ENCODE measurements at regions not wholly inside any gene's neighbourhood (a gene's known extent, or its start where the extent isn't known, plus 50 kb on each side); places are given as distances from the start of the nearest gene placed in this dataset.
A peak's percentile ranks its signal among the peaks of the same experiment; 100 is the strongest.

DNA sequence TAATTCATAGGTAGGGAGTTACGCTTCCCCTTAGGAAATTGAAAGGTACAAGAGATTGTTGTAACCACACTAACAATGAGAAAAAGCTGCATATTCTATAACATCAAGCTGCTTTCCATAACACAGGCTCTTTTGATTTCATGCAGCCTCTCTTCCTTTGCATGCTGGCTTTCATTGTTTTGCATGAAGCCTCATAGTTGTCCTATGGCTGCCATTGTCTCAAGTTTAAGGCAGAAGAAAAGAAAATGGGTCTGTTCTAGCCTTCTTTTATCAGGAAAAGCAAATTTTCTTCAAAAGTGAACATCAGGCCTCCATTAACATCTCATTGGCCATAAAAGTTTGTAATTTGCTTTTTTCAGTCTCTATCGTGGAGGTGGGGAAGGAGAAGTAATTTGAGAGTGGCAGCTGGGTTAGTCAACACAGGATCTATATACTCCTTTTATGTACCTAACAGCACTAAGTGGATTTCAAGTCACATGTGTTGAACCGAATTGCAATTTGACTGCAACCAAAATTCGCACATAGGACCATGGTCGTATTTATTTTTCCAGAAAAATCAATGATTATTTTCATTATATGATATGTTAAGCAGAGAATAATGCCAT is 248.5 kb upstream of the RND3 start:
- Histone ChIP-seq H3K36me3 (ENCODE audit: control insufficient read depth, insufficient read depth, low read length) (no peaks in the 10 kb centered on the region), H3K4me1 (ENCODE audit: control insufficient read depth, insufficient read depth, low read length) (no peaks in the 10 kb centered on the region), H3K4me3 (ENCODE audit: low read length) (no peak overlapping the region), H3K27me3 (ENCODE audit: control insufficient read depth, insufficient read depth, low read length) (no peaks in the 10 kb centered on the region), H3K9me3 (replicated peaks; ENCODE audit: control insufficient read depth, low read depth, low read length) (no peaks in the 10 kb centered on the region), H3K27ac (ENCODE audit: low read length) (peak overlapping the region; percentile 6)
- WGBS (ENCODE audit: insufficient coverage), result no CpG with 5 or more reads among the region's 5 CpGs
- no peak for DNase-seq

DNA sequence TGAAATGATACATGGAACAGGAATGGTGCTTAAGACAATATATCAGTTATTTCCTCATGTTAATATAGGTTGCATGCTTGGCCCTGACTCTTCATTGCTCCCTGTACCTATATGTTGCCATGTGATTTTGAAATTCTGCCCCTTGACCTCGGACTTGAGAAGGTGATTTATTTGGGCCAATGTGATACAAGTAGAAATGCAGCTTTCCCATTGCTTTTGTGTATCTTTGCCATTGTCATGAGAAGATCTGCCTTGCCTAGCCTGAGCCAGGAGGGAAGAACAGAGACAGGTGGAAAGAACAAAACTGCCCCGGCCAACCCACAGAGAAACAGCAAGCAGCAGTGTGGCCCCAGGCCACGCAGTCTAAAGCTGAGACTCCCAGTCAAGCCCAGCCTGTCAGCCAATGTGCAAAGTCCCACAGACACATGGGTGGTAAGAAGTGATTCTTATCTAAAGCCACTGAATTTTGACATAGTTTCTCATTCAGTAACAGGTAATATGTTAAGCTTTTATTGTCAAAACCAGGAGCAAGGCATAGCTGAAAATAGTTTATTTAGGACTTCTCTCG is 245.7 kb upstream of the RND3 start:
- Histone ChIP-seq H3K27ac (ENCODE audit: low read length) (no peak overlapping the region), H3K36me3 (ENCODE audit: control insufficient read depth, insufficient read depth, low read length) (no peaks in the 10 kb centered on the region), H3K4me1 (ENCODE audit: control insufficient read depth, insufficient read depth, low read length) (no peaks in the 10 kb centered on the region), H3K4me3 (ENCODE audit: low read length) (no peak overlapping the region), H3K27me3 (ENCODE audit: control insufficient read depth, insufficient read depth, low read length) (no peaks in the 10 kb centered on the region), H3K9me3 (replicated peaks; ENCODE audit: control insufficient read depth, low read depth, low read length) (no peaks in the 10 kb centered on the region)
- no peak for DNase-seq
- WGBS (ENCODE audit: insufficient coverage), result 84% methylated on average over 2 of the region's 4 CpGs

DNA sequence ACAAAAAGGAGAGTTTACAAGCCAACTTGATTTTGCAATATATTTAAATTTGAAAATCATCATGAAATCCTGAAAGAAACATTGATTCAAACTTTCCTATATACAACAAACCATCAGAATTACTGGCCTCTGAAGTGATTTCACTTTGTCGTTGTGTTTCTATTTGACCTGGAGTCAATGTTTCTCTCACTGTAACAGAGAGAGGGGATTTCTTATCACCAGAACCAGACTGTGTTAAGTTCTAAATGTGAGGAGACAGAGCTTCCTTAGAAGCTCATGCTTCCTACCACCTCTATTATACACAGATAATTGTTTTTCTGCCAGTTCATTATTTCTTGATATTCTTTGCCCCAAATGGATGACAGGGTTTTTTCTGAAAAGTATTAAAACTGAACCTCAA is 245.0 kb upstream of the RND3 start:
- no peak for DNase-seq
- H3K4me3 ChIP-seq (ENCODE audit: low read length), result no peak overlapping the region
- H3K36me3 ChIP-seq (ENCODE audit: control insufficient read depth, insufficient read depth, low read length), result no peaks in the 10 kb centered on the region
- H3K9me3 ChIP-seq (replicated peaks; ENCODE audit: control insufficient read depth, low read depth, low read length), result no peaks in the 10 kb centered on the region
- H3K4me1 ChIP-seq (ENCODE audit: control insufficient read depth, insufficient read depth, low read length), result no peaks in the 10 kb centered on the region
- H3K27me3 ChIP-seq (ENCODE audit: control insufficient read depth, insufficient read depth, low read length), result no peaks in the 10 kb centered on the region
- H3K27ac ChIP-seq (ENCODE audit: low read length), result no peak overlapping the region
- no CpG with 5 or more reads among the region's 1 CpG for WGBS (ENCODE audit: insufficient coverage)

DNA sequence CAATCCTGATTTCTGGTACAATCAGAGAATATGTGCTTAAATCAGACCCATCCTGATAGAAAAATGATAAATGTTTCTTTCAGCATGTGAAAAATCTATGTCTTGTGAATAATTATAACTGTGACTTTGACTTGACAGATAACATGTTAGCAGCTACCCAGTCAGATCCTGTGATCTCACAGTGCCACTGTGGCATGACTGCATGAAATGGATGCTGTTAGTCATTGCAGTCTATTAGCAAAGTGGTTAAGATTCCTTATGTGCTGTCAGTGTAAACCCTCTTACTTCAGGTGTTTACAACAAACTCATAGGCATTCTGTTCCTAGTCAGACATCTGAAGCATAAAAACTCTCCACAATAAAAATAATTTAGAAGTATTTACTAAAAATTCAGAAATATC is 244.6 kb upstream of the RND3 start:
- Histone ChIP-seq H3K4me3 (ENCODE audit: low read length) (no peak overlapping the region), H3K27ac (ENCODE audit: low read length) (no peak overlapping the region), H3K4me1 (ENCODE audit: control insufficient read depth, insufficient read depth, low read length) (no peaks in the 10 kb centered on the region), H3K9me3 (replicated peaks; ENCODE audit: control insufficient read depth, low read depth, low read length) (no peaks in the 10 kb centered on the region), H3K27me3 (ENCODE audit: control insufficient read depth, insufficient read depth, low read length) (no peaks in the 10 kb centered on the region), H3K36me3 (ENCODE audit: control insufficient read depth, insufficient read depth, low read length) (no peaks in the 10 kb centered on the region)
- DNase-seq, result no peak

DNA sequence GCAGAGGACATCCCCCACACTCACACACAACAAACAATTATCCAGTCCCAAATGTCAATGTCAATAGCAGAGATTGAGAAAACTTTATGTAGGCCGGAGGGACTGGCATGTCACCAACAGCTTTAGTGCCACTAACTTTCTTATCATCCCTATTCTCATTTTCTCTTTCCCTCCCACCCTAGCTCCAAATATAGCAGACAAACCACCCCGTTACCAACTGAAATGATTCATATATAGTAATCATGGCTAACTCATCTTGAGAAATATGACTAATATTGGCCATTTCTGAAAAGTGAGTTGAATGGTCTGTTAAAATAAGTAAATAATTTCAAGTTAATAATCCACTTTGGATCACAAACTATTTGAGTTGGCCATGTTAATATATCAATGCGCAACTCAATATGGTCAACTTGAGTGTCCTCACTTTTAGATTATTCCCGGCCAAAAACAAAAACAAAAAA is 242.1 kb upstream of the RND3 start:
- H3K36me3 ChIP-seq (ENCODE audit: control insufficient read depth, insufficient read depth, low read length), result no peaks in the 10 kb centered on the region
- DNase-seq, result no peak
- WGBS (ENCODE audit: insufficient coverage), result 100% methylated on average over 1 of the region's 4 CpGs
- no peaks in the 10 kb centered on the region for H3K27me3 ChIP-seq (ENCODE audit: control insufficient read depth, insufficient read depth, low read length)
- H3K4me3 ChIP-seq (ENCODE audit: low read length), result no peak overlapping the region
- H3K27ac ChIP-seq (ENCODE audit: low read length), result no peak overlapping the region
- peaks cover 2% of the 10 kb centered on the region for H3K9me3 ChIP-seq (replicated peaks; ENCODE audit: control insufficient read depth, low read depth, low read length)
- H3K4me1 ChIP-seq (ENCODE audit: control insufficient read depth, insufficient read depth, low read length), result no peaks in the 10 kb centered on the region

DNA sequence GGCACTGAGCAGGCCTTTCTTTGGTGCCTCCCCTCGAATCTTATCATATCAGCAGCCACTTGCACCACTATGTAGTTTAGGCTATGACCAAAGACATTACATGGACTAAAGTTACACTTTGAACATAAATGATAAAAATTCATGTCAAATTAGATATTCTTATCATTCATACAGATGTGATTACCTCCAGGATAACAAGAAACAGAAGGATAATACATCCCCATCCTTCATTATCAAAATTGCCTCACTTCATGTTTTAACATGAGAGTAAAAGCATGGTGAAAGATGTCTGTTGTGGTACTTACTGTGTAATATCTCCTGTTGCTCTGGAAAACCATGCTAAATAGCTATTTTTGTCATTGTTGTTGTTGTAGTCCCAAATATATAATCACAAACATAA is 230.8 kb upstream of the RND3 start:
- no peaks in the 10 kb centered on the region for H3K4me1 ChIP-seq (ENCODE audit: control insufficient read depth, insufficient read depth, low read length)
- H3K27me3 ChIP-seq (ENCODE audit: control insufficient read depth, insufficient read depth, low read length), result no peaks in the 10 kb centered on the region
- no CpG with 5 or more reads among the region's 1 CpG for WGBS (ENCODE audit: insufficient coverage)
- no peaks in the 10 kb centered on the region for H3K36me3 ChIP-seq (ENCODE audit: control insufficient read depth, insufficient read depth, low read length)
- H3K27ac ChIP-seq (ENCODE audit: low read length), result no peak overlapping the region
- H3K4me3 ChIP-seq (ENCODE audit: low read length), result no peak overlapping the region
- no peak for DNase-seq
- H3K9me3 ChIP-seq (replicated peaks; ENCODE audit: control insufficient read depth, low read depth, low read length), result no peaks in the 10 kb centered on the region

DNA sequence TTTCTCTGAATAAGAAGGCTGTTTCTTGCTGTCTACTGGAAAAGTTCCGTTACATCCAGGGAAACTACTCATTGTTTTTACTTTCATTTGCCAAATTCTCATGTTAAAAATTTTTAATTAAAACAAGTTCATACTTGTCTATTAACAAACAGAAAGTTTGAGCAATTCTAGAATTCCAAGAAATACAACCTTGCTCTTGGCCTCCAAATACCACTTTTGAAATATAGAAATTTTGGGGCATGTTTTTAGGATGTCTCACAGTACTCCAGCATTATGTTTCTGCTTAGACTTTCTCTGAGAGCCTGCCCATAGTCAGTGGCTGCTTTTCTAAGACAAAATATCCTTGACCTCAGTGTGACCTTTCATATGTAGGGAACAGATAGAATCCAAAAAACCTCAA is 228.7 kb upstream of the RND3 start:
- Histone ChIP-seq H3K27me3 (ENCODE audit: control insufficient read depth, insufficient read depth, low read length) (no peaks in the 10 kb centered on the region), H3K27ac (ENCODE audit: low read length) (no peak overlapping the region), H3K4me1 (ENCODE audit: control insufficient read depth, insufficient read depth, low read length) (no peaks in the 10 kb centered on the region), H3K9me3 (replicated peaks; ENCODE audit: control insufficient read depth, low read depth, low read length) (no peaks in the 10 kb centered on the region), H3K4me3 (ENCODE audit: low read length) (no peak overlapping the region), H3K36me3 (ENCODE audit: control insufficient read depth, insufficient read depth, low read length) (no peaks in the 10 kb centered on the region)
- WGBS (ENCODE audit: insufficient coverage), result no CpG with 5 or more reads among the region's 1 CpG
- DNase-seq, result no peak

DNA sequence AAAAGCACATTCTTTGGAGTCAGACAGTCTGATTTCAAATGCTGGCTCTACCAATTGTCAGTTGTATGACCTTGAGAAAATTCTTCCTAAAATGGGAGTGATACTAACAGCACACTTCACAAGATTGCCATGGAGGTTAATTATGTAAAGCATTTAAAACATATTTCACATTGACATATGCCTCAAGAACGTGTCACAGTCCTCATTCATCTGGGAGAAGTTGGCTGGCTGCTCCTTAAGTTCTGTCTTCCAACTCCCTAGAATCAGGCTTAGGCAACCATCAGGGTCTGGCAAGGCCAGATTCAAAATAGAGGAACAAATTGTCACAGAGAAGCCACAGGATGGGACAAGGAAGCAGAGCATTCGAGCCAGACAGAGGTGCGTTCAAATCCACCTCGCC is 228.0 kb upstream of the RND3 start:
- no peaks in the 10 kb centered on the region for H3K27me3 ChIP-seq (ENCODE audit: control insufficient read depth, insufficient read depth, low read length)
- no peaks in the 10 kb centered on the region for H3K9me3 ChIP-seq (replicated peaks; ENCODE audit: control insufficient read depth, low read depth, low read length)
- WGBS (ENCODE audit: insufficient coverage), result 70% methylated on average over 2 of the region's 4 CpGs
- no peaks in the 10 kb centered on the region for H3K4me1 ChIP-seq (ENCODE audit: control insufficient read depth, insufficient read depth, low read length)
- DNase-seq, result no peak
- H3K36me3 ChIP-seq (ENCODE audit: control insufficient read depth, insufficient read depth, low read length), result no peaks in the 10 kb centered on the region
- H3K27ac ChIP-seq (ENCODE audit: low read length), result no peak overlapping the region
- no peak overlapping the region for H3K4me3 ChIP-seq (ENCODE audit: low read length)

DNA sequence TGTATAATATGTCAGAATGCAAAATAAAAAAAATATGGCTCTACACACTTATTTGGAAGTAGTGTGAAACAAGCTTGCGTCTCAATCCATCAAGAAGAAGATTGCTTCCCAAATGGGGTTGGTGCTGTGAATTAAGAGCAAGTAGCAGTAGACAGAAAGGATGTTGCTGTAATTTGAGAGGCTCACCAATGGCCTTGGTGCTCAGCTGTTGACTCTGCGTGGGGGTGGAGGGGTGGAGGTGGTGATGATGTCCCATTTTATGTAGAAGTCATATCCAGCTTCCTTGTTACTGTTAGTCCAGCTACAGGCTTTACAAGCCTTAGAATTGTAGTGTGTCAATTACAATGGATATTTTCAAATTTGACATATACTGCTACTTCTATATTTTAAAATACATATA is 223.4 kb upstream of the RND3 start:
- WGBS (ENCODE audit: insufficient coverage), result no CpG with 5 or more reads among the region's 2 CpGs
- Histone ChIP-seq H3K4me1 (ENCODE audit: control insufficient read depth, insufficient read depth, low read length) (no peaks in the 10 kb centered on the region), H3K36me3 (ENCODE audit: control insufficient read depth, insufficient read depth, low read length) (no peaks in the 10 kb centered on the region), H3K27ac (ENCODE audit: low read length) (no peak overlapping the region), H3K9me3 (replicated peaks; ENCODE audit: control insufficient read depth, low read depth, low read length) (no peaks in the 10 kb centered on the region), H3K27me3 (ENCODE audit: control insufficient read depth, insufficient read depth, low read length) (no peaks in the 10 kb centered on the region), H3K4me3 (ENCODE audit: low read length) (no peak overlapping the region)
- DNase-seq, result no peak

DNA sequence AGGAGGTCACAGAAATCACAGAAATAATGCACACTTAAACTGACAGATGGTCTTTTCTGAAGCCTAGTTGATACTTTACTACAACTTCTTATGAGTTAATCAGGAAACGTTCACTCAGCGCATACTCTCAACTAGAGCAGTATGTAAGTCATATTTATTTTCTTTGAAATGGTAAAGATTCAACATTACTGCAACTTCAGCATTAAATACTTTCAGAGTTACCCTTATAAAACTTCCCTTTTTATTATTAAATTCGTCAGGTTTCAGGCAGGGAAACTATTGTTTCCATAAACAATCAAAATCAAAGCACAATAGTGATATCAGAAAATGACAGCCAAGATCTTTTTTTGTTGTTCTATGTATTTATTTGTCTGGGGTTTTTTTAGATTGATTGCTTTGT is 222.6 kb upstream of the RND3 start:
- no peaks in the 10 kb centered on the region for H3K9me3 ChIP-seq (replicated peaks; ENCODE audit: control insufficient read depth, low read depth, low read length)
- H3K4me1 ChIP-seq (ENCODE audit: control insufficient read depth, insufficient read depth, low read length), result no peaks in the 10 kb centered on the region
- no peaks in the 10 kb centered on the region for H3K27me3 ChIP-seq (ENCODE audit: control insufficient read depth, insufficient read depth, low read length)
- DNase-seq, result no peak
- no CpG with 5 or more reads among the region's 3 CpGs for WGBS (ENCODE audit: insufficient coverage)
- H3K36me3 ChIP-seq (ENCODE audit: control insufficient read depth, insufficient read depth, low read length), result no peaks in the 10 kb centered on the region
- no peak overlapping the region for H3K27ac ChIP-seq (ENCODE audit: low read length)
- H3K4me3 ChIP-seq (ENCODE audit: low read length), result no peak overlapping the region

DNA sequence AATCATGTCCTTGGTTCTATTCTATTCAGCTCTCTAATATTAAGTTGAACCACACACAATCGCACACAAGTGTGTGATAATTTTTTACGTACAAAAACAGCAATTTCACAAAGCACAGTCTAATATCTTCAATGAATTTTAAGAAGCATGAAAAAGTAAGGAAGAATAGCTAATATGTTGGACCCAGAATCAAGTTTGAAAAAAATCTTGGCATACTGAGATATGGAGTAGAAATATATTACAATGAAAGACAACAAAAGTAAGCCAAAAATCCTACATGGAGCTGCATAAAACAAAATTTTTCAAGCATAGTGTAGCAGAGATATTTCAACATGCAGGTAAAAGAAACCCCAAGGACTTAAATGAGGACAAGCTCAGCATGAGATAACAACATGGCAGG is 219.1 kb upstream of the RND3 start:
- Histone ChIP-seq H3K36me3 (ENCODE audit: control insufficient read depth, insufficient read depth, low read length) (no peaks in the 10 kb centered on the region), H3K4me1 (ENCODE audit: control insufficient read depth, insufficient read depth, low read length) (peaks cover 2% of the 10 kb centered on the region), H3K27me3 (ENCODE audit: control insufficient read depth, insufficient read depth, low read length) (no peaks in the 10 kb centered on the region), H3K27ac (ENCODE audit: low read length) (no peak overlapping the region), H3K4me3 (ENCODE audit: low read length) (no peak overlapping the region), H3K9me3 (replicated peaks; ENCODE audit: control insufficient read depth, low read depth, low read length) (no peaks in the 10 kb centered on the region)
- DNase-seq, result peak; percentile 53
- WGBS (ENCODE audit: insufficient coverage), result no CpG with 5 or more reads among the region's 2 CpGs
